ENCODE measurements at regions not wholly inside any gene's neighbourhood (a gene's known extent, or its start where the extent isn't known, plus 50 kb on each side); places are given as distances from the start of the nearest gene placed in this dataset.
"Not testable (repeated sequence)": the region's sequence is repeated elsewhere in the genome, so short reads cannot be mapped to it uniquely, and the experiment has no call there.

DNA sequence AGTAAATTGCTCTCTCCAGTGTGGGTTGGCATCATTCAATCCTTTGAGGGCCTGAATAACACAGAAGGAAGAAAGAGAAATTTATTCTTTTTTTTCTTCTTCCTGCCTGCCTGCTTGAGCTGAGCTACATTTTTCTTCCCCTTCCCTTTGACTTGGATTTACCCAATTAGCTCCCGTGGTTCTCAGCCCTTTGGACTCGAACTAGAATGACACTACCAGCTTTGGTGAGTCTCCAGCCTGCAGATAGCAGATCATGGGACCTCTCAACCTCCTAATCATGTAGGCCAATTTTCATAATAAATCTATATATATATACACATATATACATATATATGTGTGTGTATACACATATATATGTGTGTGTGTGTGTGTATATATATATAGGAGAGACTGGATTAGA is 128.6 kb downstream of the ISOC1 start:
- WGBS (ENCODE audit: insufficient coverage, low lambda C conversion rate): no CpG with 5 or more reads among the region's 2 CpGs
- Histone ChIP-seq H3K27ac (ENCODE audit: low read length) (no peak overlapping the region), H3K4me3 (ENCODE audit: low read length) (no peak overlapping the region), H3K27me3 (ENCODE audit: control insufficient read depth, insufficient read depth, low read length) (no peaks in the 10 kb centered on the region), H3K9me3 (ENCODE audit: control insufficient read depth, low read depth, low read length) (no peaks in the 10 kb centered on the region), H3K36me3 (ENCODE audit: control insufficient read depth, insufficient read depth, low read length) (no peaks in the 10 kb centered on the region), H3K4me1 (ENCODE audit: control insufficient read depth, insufficient read depth, low read length) (no peaks in the 10 kb centered on the region)
- no peak for DNase-seq

DNA sequence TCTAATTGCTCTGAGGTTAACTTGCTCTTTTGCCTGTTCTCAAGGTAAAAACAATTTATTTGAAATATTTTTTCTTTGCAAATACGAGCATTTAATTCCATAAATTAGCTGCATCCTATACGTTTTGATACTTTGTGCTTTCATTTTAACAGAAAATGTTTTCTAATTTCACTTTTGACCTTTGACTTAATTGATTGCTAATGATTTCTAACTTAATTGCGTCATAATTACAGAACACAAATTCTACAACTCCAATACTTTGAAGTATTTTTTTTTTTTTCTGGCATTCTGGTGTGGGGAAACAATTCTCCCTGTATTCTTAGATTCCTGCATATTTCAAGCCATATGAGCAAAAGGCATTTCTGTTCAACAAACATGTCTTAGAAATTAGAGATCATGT is 134.0 kb downstream of the ISOC1 start:
- H3K4me3 ChIP-seq (ENCODE audit: low read length): no peak overlapping the region
- WGBS (ENCODE audit: insufficient coverage, low lambda C conversion rate): 92% methylated on average over 3 of the region's 3 CpGs
- no peaks in the 10 kb centered on the region for H3K4me1 ChIP-seq (ENCODE audit: control insufficient read depth, insufficient read depth, low read length)
- no peak overlapping the region for H3K27ac ChIP-seq (ENCODE audit: low read length)
- no peaks in the 10 kb centered on the region for H3K9me3 ChIP-seq (ENCODE audit: control insufficient read depth, low read depth, low read length)
- DNase-seq: no peak
- H3K27me3 ChIP-seq (ENCODE audit: control insufficient read depth, insufficient read depth, low read length): no peaks in the 10 kb centered on the region
- no peaks in the 10 kb centered on the region for H3K36me3 ChIP-seq (ENCODE audit: control insufficient read depth, insufficient read depth, low read length)

DNA sequence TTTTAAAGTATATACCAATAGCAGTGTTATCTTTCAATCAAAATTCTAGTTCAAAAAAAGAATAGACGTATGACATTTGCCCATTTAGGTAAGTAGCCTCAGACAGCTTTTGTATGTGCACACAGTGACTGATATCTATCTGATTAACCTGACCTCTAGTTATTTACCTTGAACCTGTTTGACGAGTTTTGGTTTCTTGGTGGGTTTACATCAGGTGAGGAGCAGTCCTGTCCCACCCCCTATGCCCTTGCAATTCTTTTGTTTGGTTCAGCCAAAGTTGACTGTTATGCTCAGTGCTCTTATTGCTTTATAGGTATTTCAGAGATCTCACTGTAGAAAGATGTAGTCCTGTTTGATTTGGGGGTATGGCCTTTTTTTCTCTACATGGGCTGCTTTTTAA is 147.2 kb downstream of the ISOC1 start:
- no peaks in the 10 kb centered on the region for H3K4me1 ChIP-seq (ENCODE audit: control insufficient read depth, insufficient read depth, low read length)
- whole genome bisulfite sequencing (ENCODE audit: insufficient coverage, low lambda C conversion rate): 0% methylated on average over 1 of the region's 2 CpGs
- no peak overlapping the region for H3K27ac ChIP-seq (ENCODE audit: low read length)
- H3K4me3 ChIP-seq (ENCODE audit: low read length): no peak overlapping the region
- no peaks in the 10 kb centered on the region for H3K27me3 ChIP-seq (ENCODE audit: control insufficient read depth, insufficient read depth, low read length)
- DNase-seq: no peak
- no peaks in the 10 kb centered on the region for H3K36me3 ChIP-seq (ENCODE audit: control insufficient read depth, insufficient read depth, low read length)
- H3K9me3 ChIP-seq (ENCODE audit: control insufficient read depth, low read depth, low read length): no peaks in the 10 kb centered on the region

DNA sequence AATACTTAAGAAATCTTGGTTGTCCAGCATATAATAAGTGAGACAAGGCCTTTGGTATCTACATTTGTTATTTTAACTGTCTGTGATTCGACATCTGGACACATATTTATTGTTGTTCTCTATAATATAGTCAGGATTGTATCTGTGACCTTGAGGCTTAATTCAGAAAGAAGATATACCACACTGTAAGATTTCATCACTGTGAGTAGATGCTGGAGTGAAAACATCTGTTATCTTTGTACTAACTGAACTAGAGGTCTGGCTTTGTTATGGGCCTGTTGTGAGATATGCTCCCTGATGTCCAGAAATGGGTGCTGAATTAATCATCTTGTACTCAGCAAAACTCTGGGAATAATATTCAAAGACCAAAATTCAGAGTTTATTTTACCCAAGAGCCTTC is 148.5 kb downstream of the ISOC1 start:
- 80% methylated on average over 1 of the region's 1 CpG for WGBS (ENCODE audit: insufficient coverage, low lambda C conversion rate)
- Histone ChIP-seq H3K27me3 (ENCODE audit: control insufficient read depth, insufficient read depth, low read length) (no peaks in the 10 kb centered on the region), H3K36me3 (ENCODE audit: control insufficient read depth, insufficient read depth, low read length) (no peaks in the 10 kb centered on the region), H3K27ac (ENCODE audit: low read length) (no peak overlapping the region), H3K9me3 (ENCODE audit: control insufficient read depth, low read depth, low read length) (no peaks in the 10 kb centered on the region), H3K4me1 (ENCODE audit: control insufficient read depth, insufficient read depth, low read length) (no peaks in the 10 kb centered on the region), H3K4me3 (ENCODE audit: low read length) (no peak overlapping the region)
- no peak for DNase-seq

DNA sequence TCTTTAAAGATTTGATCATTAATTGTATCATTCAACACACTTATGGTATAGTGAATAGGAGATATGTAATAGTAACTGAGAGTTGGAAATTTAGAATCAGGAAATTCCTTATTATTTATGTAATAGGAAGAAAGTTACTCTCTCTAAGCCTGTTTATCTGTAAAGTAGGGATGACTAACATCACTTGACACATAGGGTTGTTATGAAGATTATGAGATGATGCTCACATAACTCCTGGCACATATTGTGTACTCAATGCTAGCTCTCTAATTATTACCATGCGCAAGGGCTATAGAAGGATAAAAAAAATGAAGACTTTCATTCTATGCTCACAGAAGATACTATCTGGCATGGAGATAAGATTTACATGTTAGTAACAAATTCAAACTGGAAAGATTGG is 149.9 kb downstream of the ISOC1 start:
- Histone ChIP-seq H3K27me3 (ENCODE audit: control insufficient read depth, insufficient read depth, low read length) (no peaks in the 10 kb centered on the region), H3K36me3 (ENCODE audit: control insufficient read depth, insufficient read depth, low read length) (no peaks in the 10 kb centered on the region), H3K4me3 (ENCODE audit: low read length) (no peak overlapping the region), H3K27ac (ENCODE audit: low read length) (no peak overlapping the region), H3K4me1 (ENCODE audit: control insufficient read depth, insufficient read depth, low read length) (no peaks in the 10 kb centered on the region), H3K9me3 (ENCODE audit: control insufficient read depth, low read depth, low read length) (no peaks in the 10 kb centered on the region)
- no CpG with 5 or more reads among the region's 1 CpG for WGBS (ENCODE audit: insufficient coverage, low lambda C conversion rate)
- DNase-seq: no peak

DNA sequence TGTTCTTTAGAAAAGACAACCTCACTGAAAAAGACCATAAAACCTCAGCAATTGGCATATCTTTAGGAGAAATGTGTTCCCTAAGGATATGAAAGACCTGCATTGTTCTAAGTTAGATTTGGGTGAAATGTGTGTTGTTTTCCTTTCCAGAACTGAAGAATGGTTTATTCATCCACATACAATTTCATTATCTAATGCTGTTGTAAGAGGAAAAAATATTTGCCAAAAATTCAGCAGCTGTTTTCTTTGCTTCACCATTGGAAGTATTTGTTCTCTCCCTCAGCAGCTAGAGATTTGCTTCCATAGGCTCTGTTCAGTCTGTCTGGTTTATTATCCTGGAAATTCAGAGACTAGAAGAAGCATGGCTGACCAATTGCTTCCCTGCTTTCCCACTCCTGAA is 150.9 kb downstream of the ISOC1 start:
- H3K4me1 ChIP-seq (ENCODE audit: control insufficient read depth, insufficient read depth, low read length): no peaks in the 10 kb centered on the region
- H3K27ac ChIP-seq (ENCODE audit: low read length): no peak overlapping the region
- no peak overlapping the region for H3K4me3 ChIP-seq (ENCODE audit: low read length)
- no peak for DNase-seq
- H3K9me3 ChIP-seq (ENCODE audit: control insufficient read depth, low read depth, low read length): no peaks in the 10 kb centered on the region
- no peaks in the 10 kb centered on the region for H3K27me3 ChIP-seq (ENCODE audit: control insufficient read depth, insufficient read depth, low read length)
- H3K36me3 ChIP-seq (ENCODE audit: control insufficient read depth, insufficient read depth, low read length): no peaks in the 10 kb centered on the region

DNA sequence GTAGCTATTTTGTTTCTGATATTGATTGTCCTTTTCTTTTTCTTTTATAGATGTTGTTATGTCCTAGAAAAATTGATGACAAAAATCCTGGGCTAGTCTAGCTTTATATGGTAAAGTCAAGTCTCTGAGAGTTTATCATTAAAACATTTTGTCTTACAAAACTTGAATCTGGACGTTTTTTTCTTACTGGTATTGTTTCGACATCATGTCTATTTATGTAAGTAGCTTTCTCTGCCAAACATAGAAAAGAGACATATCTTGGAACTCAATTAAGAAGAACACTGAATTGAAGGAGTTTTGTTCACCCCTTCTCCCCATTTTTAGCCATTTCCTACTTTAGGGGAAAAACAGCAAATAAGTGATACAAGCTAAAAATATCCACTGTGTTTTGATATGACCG is 151.5 kb downstream of the ISOC1 start:
- Histone ChIP-seq H3K27me3 (ENCODE audit: control insufficient read depth, insufficient read depth, low read length) (no peaks in the 10 kb centered on the region), H3K27ac (ENCODE audit: low read length) (no peak overlapping the region), H3K9me3 (ENCODE audit: control insufficient read depth, low read depth, low read length) (no peaks in the 10 kb centered on the region), H3K4me1 (ENCODE audit: control insufficient read depth, insufficient read depth, low read length) (no peaks in the 10 kb centered on the region), H3K4me3 (ENCODE audit: low read length) (no peak overlapping the region), H3K36me3 (ENCODE audit: control insufficient read depth, insufficient read depth, low read length) (no peaks in the 10 kb centered on the region)
- WGBS (ENCODE audit: insufficient coverage, low lambda C conversion rate): 88% methylated on average over 2 of the region's 3 CpGs
- DNase-seq: no peak

DNA sequence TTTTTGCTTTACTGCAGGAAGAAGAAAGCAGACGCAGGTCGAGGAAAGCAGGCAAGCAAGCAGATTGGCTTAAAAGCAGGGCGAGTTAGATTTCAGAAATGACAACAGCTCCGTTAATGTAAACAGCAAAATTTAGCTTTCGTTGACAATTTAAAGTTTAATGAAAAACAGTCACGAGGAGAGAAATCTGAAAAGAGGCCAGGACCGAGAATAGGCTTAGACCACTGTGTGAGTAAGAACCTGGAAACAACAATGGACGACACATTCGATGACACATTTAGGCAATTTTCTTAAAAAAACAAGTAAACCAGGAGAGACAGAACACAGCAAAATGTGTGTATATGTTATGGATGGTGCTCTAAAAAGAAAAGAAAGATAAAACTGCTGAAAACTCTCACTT is 155.3 kb downstream of the ISOC1 start:
- no peak overlapping the region for H3K4me3 ChIP-seq (ENCODE audit: low read length)
- H3K4me1 ChIP-seq (ENCODE audit: control insufficient read depth, insufficient read depth, low read length): no peaks in the 10 kb centered on the region
- no peaks in the 10 kb centered on the region for H3K36me3 ChIP-seq (ENCODE audit: control insufficient read depth, insufficient read depth, low read length)
- no peak overlapping the region for H3K27ac ChIP-seq (ENCODE audit: low read length)
- H3K9me3 ChIP-seq (ENCODE audit: control insufficient read depth, low read depth, low read length): no peaks in the 10 kb centered on the region
- no peak for DNase-seq
- WGBS (ENCODE audit: insufficient coverage, low lambda C conversion rate): 71% methylated on average over 8 of the region's 9 CpGs
- no peaks in the 10 kb centered on the region for H3K27me3 ChIP-seq (ENCODE audit: control insufficient read depth, insufficient read depth, low read length)

DNA sequence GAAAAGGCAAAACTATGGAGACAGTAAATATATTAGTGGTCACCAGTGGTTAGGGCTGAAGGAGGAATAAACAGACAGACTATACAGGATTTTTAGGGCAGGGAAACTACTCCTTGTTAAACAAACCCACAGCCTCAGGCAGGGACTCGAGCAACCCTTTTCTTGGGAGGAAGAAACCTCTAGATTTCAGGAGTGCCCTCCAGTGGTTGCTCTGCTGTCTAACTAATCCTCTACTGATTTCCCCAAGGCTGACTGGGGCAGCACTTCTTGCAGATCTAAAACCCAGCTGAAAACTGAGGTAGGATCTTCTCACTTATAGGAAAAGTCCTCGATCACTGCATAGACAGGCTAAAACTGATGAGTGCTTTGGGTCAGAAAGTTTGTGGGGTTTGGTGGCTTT is 176.8 kb downstream of the ISOC1 start:
- DNase-seq: no peak
- H3K27me3 ChIP-seq (ENCODE audit: control insufficient read depth, insufficient read depth, low read length): no peaks in the 10 kb centered on the region
- no peaks in the 10 kb centered on the region for H3K9me3 ChIP-seq (ENCODE audit: control insufficient read depth, low read depth, low read length)

DNA sequence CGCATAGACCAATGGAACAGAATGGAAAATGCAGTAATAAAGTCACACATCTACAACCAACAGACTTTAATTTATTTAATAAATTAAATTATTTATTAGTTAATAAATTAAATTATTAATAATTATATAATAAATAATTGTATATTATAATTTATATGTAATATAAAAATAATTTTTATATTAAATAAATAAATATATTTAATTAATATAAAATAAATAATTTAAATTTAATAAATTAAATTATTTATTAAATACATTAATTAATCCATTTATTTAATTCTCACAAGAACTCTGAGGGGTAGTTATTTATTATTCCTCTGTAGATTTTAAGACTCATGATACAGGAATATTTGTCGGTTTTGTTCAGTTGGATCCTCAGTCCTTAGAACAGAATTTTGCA is 176.1 kb upstream of the ADAMTS19 start:
- Histone ChIP-seq H3K4me3 (ENCODE audit: low read length) (no peak overlapping the region), H3K4me1 (ENCODE audit: control insufficient read depth, insufficient read depth, low read length) (no peaks in the 10 kb centered on the region), H3K36me3 (ENCODE audit: control insufficient read depth, insufficient read depth, low read length) (no peaks in the 10 kb centered on the region), H3K9me3 (ENCODE audit: control insufficient read depth, low read depth, low read length) (no peaks in the 10 kb centered on the region), H3K27ac (ENCODE audit: low read length) (no peak overlapping the region), H3K27me3 (ENCODE audit: control insufficient read depth, insufficient read depth, low read length) (no peaks in the 10 kb centered on the region)
- no CpG with 5 or more reads among the region's 2 CpGs for WGBS (ENCODE audit: insufficient coverage, low lambda C conversion rate)
- DNase-seq: no peak

More for the DNA sequence above, 176.8 kb downstream of the ISOC1 start:
- H3K4me1 ChIP-seq (ENCODE audit: control insufficient read depth, insufficient read depth, low read length): no peaks in the 10 kb centered on the region
- no peaks in the 10 kb centered on the region for H3K36me3 ChIP-seq (ENCODE audit: control insufficient read depth, insufficient read depth, low read length)
- 0% methylated on average over 1 of the region's 2 CpGs for WGBS (ENCODE audit: insufficient coverage, low lambda C conversion rate)
- no peak overlapping the region for H3K27ac ChIP-seq (ENCODE audit: low read length)
- no peak overlapping the region for H3K4me3 ChIP-seq (ENCODE audit: low read length)

DNA sequence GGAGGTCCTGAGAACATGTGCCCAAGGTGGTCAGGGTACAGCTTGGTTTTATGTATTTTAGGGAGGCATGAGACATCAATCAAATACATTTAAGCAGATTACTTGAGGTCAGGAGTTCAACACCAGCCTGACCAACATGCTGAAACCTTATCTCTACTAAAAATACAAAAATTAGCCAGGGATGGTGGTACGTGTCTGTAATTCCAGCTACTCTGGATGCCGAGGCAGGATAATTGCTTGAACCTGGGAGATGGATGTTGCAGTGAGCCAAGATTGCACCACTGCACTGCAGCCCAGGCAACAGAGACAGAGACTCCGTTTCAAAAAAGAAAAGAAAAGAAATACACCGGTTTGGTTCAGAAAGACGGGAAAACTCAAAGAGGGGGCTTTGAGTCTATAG is 165.9 kb upstream of the ADAMTS19 start:
- H3K9me3 ChIP-seq (ENCODE audit: control insufficient read depth, low read depth, low read length); H3K4me1 ChIP-seq (ENCODE audit: control insufficient read depth, insufficient read depth, low read length); H3K27me3 ChIP-seq (ENCODE audit: control insufficient read depth, insufficient read depth, low read length); H3K27ac ChIP-seq (ENCODE audit: low read length); DNase-seq; H3K4me3 ChIP-seq (ENCODE audit: low read length); H3K36me3 ChIP-seq (ENCODE audit: control insufficient read depth, insufficient read depth, low read length): not testable (repeated sequence)
- WGBS (ENCODE audit: insufficient coverage, low lambda C conversion rate): 34% methylated on average over 3 of the region's 5 CpGs
